HL-60 (cell line): ENCODE measurements at regions not wholly inside any gene's neighbourhood (a gene's known extent, or its start where the extent isn't known, plus 50 kb on each side); places are given as distances from the start of the nearest gene placed in this dataset.

Experiments used
- GABPA ChIP-seq: IDR thresholded peaks from 2 replicates; pipeline ENCODE4 v1.6.1; 2012; ENCODE audit warnings: low read depth
- POLR2AphosphoS5 ChIP-seq: IDR thresholded peaks from 2 replicates; pipeline ENCODE4 v1.6.1; 2012; ENCODE audit warnings: low read depth
- REST ChIP-seq: IDR thresholded peaks from 2 replicates; pipeline ENCODE4 v1.6.1; 2012; ENCODE audit warnings: low read depth; ENCODE audit not compliant: insufficient replicate concordance
- SPI1 ChIP-seq: IDR thresholded peaks from 2 replicates; pipeline ENCODE4 v1.6.1; 2012; ENCODE audit warnings: low read depth, mild to moderate bottlenecking, borderline replicate concordance
- TF ChIP-seq, protein P1 (sequence below): IDR thresholded peaks from one replicate; pipeline ENCODE4 v1.5.1; 2011; ENCODE audit warnings: low read length, control low read depth, inconsistent platforms; ENCODE audit not compliant: insufficient read depth

DNA sequence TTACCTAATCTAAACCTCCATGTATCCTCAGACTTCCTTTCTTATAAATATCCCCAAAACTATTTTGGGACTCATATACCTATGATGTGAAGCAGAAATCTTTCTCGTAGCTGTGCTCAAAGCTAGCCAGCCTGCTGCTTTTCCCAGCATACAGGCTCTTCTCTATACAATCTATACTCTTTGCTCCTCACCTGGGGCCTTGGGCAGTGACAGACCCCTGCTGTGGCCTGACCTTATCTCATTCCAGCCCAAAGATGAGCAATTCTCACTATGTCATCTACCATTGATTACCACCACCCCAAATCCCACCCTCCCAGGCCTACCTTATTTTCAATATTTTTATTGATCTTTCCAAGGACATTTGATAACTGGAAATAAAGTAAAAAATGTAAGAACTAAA lies 83.2 kb upstream of the FBXL4 start:
- TF ChIP-seq, protein P1, sequence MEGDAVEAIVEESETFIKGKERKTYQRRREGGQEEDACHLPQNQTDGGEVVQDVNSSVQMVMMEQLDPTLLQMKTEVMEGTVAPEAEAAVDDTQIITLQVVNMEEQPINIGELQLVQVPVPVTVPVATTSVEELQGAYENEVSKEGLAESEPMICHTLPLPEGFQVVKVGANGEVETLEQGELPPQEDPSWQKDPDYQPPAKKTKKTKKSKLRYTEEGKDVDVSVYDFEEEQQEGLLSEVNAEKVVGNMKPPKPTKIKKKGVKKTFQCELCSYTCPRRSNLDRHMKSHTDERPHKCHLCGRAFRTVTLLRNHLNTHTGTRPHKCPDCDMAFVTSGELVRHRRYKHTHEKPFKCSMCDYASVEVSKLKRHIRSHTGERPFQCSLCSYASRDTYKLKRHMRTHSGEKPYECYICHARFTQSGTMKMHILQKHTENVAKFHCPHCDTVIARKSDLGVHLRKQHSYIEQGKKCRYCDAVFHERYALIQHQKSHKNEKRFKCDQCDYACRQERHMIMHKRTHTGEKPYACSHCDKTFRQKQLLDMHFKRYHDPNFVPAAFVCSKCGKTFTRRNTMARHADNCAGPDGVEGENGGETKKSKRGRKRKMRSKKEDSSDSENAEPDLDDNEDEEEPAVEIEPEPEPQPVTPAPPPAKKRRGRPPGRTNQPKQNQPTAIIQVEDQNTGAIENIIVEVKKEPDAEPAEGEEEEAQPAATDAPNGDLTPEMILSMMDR, result no peak
- no peak for TF ChIP-seq GABPA
- no peak for TF ChIP-seq POLR2AphosphoS5
- no peak for TF ChIP-seq REST
- TF ChIP-seq SPI1, result no peak
